Fibroblast of mammary gland (primary cell): ENCODE measurements at regions not wholly inside any gene's neighbourhood (a gene's known extent, or its start where the extent isn't known, plus 50 kb on each side); places are given as distances from the start of the nearest gene placed in this dataset.
A peak's percentile ranks its signal among the peaks of the same experiment; 100 is the strongest.

ENCODE experiments used
- DNase-seq: peaks from one replicate; pipeline ENCODE4 v3.0.0-alpha.2; 2010; ENCODE audit warnings: low read depth
- H3K4me3 ChIP-seq: 2 replicates; pipeline ENCODE4 v1.5.1; 2011; ENCODE audit warnings: low read depth, mild to moderate bottlenecking, low read length, moderate library complexity; ENCODE audit not compliant: control insufficient read depth
- CTCF ChIP-seq: conservative IDR thresholded peaks from 2 replicates; pipeline ENCODE4 v1.5.1; 2011; ENCODE audit warnings: low read depth, low read length, inconsistent platforms; ENCODE audit not compliant: control insufficient read depth, insufficient read depth

- no peak for TF ChIP-seq CTCF
- DNase-seq, result peak; percentile 99
- H3K4me3 ChIP-seq, result no peak overlapping the region
Measured at GRCh38 chr3:8443829-8444791, 57.5 kb upstream of the LMCD1 start.

GRCh38 chr3:8444883-8445282 lies 56.7 kb upstream of the LMCD1 start:
- no peak for TF ChIP-seq CTCF
- DNase-seq, result no peak
- no peak overlapping the region for H3K4me3 ChIP-seq

GRCh38 chr3:8445861-8446260 lies 55.8 kb upstream of the LMCD1 start:
- peak; percentile 99 for DNase-seq
- TF ChIP-seq CTCF, result no peak
- no peak overlapping the region for H3K4me3 ChIP-seq

GRCh38 chr3:8446845-8447244 lies 54.8 kb upstream of the LMCD1 start:
- no peak for DNase-seq
- no peak overlapping the region for H3K4me3 ChIP-seq

GRCh38 chr3:8450618-8451017 lies 51.0 kb upstream of the LMCD1 start:
- no peak overlapping the region for H3K4me3 ChIP-seq
- peak; percentile 50 for DNase-seq
- TF ChIP-seq CTCF, result no peak

More at GRCh38 chr3:8446845-8447244, 54.8 kb upstream of the LMCD1 start:
- TF ChIP-seq CTCF, result no peak

GRCh38 chr3:8451696-8452095 lies 49.9 kb upstream of the LMCD1 start:
- H3K4me3 ChIP-seq, result no peak overlapping the region
- TF ChIP-seq CTCF, result no peak
- peak; percentile 85 for DNase-seq
